ENCODE measurements at regions not wholly inside any gene's neighbourhood (a gene's known extent, or its start where the extent isn't known, plus 50 kb on each side); places are given as distances from the start of the nearest gene placed in this dataset.
"Not testable (repeated sequence)": the region's sequence is repeated elsewhere in the genome, so short reads cannot be mapped to it uniquely, and the experiment has no call there.

DNA sequence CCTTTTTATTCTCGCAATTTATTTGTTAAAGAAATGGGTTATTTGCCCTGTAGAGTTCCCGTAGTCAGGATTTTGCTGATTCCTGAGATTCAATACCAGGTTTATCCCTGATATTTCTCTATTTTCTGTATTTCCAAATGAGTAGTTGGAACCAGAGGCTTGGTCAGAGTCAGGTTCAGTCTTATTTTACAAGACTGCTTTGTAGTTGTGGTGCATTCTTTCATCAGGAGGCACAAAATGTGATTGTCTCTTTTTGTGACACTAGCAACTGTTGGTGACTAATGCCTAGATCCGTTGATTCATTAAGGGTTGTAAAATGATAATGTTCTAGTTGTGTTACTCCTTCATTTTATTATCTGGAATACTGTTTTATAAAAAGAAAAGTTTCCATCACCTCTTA lies 95.5 kb upstream of the TPTE start:
- H4K20me1 ChIP-seq (ENCODE audit: insufficient read depth, poor library complexity, severe bottlenecking), result no peaks in the 10 kb centered on the region
- no peak overlapping the region for H3K4me3 ChIP-seq
- H3K27ac ChIP-seq, result no peak overlapping the region
- H3K36me3 ChIP-seq (replicated peaks; ENCODE audit: insufficient read depth, low read depth), result no peaks in the 10 kb centered on the region
- H3K79me2 ChIP-seq, result no peaks in the 10 kb centered on the region
- no peak overlapping the region for H2AFZ ChIP-seq
- DNase-seq (ENCODE audit: low spot score), result peak; percentile 26
- no peaks in the 10 kb centered on the region for H3K4me1 ChIP-seq (ENCODE audit: insufficient read depth)
- H3K4me2 ChIP-seq, result no peak overlapping the region
- no peaks in the 10 kb centered on the region for H3K27me3 ChIP-seq
- 69% methylated on average over 3 of the region's 3 CpGs for WGBS (ENCODE audit: low lambda C conversion rate, missing lambda C conversion rate)
- H3K9me2 ChIP-seq (replicated peaks; ENCODE audit: insufficient read depth), result no peaks in the 10 kb centered on the region
- TF ChIP-seq EZH2phosphoT487 (IDR thresholded peaks at IDR 0.05; ENCODE audit: low read depth, severe bottlenecking, unreplicated experiment), result no peak
- TF ChIP-seq, protein P1, sequence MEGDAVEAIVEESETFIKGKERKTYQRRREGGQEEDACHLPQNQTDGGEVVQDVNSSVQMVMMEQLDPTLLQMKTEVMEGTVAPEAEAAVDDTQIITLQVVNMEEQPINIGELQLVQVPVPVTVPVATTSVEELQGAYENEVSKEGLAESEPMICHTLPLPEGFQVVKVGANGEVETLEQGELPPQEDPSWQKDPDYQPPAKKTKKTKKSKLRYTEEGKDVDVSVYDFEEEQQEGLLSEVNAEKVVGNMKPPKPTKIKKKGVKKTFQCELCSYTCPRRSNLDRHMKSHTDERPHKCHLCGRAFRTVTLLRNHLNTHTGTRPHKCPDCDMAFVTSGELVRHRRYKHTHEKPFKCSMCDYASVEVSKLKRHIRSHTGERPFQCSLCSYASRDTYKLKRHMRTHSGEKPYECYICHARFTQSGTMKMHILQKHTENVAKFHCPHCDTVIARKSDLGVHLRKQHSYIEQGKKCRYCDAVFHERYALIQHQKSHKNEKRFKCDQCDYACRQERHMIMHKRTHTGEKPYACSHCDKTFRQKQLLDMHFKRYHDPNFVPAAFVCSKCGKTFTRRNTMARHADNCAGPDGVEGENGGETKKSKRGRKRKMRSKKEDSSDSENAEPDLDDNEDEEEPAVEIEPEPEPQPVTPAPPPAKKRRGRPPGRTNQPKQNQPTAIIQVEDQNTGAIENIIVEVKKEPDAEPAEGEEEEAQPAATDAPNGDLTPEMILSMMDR (IDR thresholded peaks at IDR 0.05; ENCODE audit: poor library complexity), result no peak
- no peak for TF ChIP-seq EZH2 (IDR thresholded peaks at IDR 0.05; ENCODE audit: borderline replicate concordance)
- peaks cover 37% of the 10 kb centered on the region for H3K9me3 ChIP-seq (ENCODE audit: low read depth)

DNA sequence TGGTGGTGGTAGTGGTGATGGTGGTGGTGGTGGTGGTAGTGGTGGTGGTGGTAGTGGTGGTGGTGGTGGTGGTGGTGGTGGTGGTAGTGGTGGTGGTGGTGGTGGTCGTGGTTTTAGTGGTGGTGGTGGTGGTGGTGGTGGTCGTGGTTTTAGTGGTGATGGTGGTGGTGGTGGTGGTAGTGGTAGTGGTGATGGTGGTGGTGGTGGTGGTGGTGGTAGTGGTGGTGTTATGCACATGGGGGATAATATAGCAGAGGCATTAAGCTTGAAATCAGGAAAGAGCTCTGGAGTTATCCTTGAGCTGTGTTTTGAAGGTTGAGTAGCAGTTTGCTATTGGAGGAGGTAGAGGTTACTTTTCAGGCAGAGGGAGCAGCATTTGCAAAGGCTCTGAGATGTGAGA lies 94.6 kb upstream of the TPTE start:
- not testable (repeated sequence) for H3K27me3 ChIP-seq; H2AFZ ChIP-seq; H3K27ac ChIP-seq; H4K20me1 ChIP-seq (ENCODE audit: insufficient read depth, poor library complexity, severe bottlenecking); H3K4me3 ChIP-seq; H3K4me2 ChIP-seq; DNase-seq (ENCODE audit: low spot score); H3K4me1 ChIP-seq (ENCODE audit: insufficient read depth); H3K79me2 ChIP-seq; H3K36me3 ChIP-seq (replicated peaks; ENCODE audit: insufficient read depth, low read depth); H3K9me2 ChIP-seq (replicated peaks; ENCODE audit: insufficient read depth)
- WGBS (ENCODE audit: low lambda C conversion rate, missing lambda C conversion rate), result 60% methylated on average over 1 of the region's 2 CpGs
- H3K9me3 ChIP-seq (ENCODE audit: low read depth), result peaks cover 35% of the 10 kb centered on the region

DNA sequence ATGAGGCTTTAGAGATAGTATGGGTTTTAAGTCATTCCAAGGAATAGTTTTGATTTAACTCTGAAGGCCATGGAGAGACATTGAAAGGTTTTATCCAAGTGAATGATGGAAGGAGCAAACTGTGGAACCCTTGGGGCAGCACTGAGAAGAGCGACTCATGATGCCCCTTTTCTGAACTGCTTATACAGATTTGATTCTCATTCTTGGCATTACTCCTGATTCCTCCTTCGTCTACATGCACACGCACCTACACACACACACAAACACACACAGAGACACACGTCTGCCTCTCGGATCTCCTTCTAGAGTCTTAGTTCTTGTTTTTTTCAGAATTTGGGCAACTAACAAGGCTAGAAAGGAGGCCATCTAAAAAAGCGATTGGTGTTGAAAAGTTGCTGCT lies 94.1 kb upstream of the TPTE start:
- WGBS (ENCODE audit: low lambda C conversion rate, missing lambda C conversion rate), result 62% methylated on average over 6 of the region's 6 CpGs

DNA sequence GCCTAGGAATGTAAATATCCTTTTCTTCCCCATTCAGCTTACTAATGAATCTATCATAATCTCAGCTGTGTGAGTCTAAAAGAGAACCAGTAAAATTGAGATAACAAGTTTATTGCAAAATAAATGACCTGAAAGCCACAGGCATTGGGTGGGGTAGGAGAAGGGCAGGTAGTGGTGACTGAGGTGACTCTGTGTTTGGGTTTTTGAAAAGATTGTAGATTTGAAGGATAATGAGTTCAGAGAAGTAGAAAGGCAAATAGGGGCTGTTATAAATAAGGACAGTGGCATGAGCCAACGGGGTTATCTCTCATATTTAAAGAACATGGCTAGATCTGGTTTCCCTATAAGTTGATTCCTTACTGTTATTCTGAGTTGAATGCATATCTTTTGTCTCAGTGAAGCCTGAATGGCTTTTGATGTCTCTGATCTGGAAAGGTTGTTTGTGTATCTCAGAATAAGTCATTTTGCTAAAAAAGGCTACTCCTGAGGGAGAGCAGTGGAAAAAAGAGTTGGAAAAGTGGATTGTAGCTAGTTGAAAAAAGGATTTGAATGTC lies 92.3 kb upstream of the TPTE start:
- 15% methylated on average over 1 of the region's 1 CpG for WGBS (ENCODE audit: low lambda C conversion rate, missing lambda C conversion rate)
- not testable (repeated sequence) for H3K36me3 ChIP-seq (replicated peaks; ENCODE audit: insufficient read depth, low read depth); H3K27ac ChIP-seq; H3K9me2 ChIP-seq (replicated peaks; ENCODE audit: insufficient read depth); H2AFZ ChIP-seq; H3K79me2 ChIP-seq; H3K4me2 ChIP-seq; H3K4me3 ChIP-seq; H3K4me1 ChIP-seq (ENCODE audit: insufficient read depth); H3K27me3 ChIP-seq; DNase-seq (ENCODE audit: low spot score); H4K20me1 ChIP-seq (ENCODE audit: insufficient read depth, poor library complexity, severe bottlenecking)
- H3K9me3 ChIP-seq (ENCODE audit: low read depth), result peaks cover 47% of the 10 kb centered on the region

More for the DNA sequence above, 94.1 kb upstream of the TPTE start:
- H3K79me2 ChIP-seq; H3K36me3 ChIP-seq (replicated peaks; ENCODE audit: insufficient read depth, low read depth); H4K20me1 ChIP-seq (ENCODE audit: insufficient read depth, poor library complexity, severe bottlenecking); H3K4me1 ChIP-seq (ENCODE audit: insufficient read depth); H3K4me2 ChIP-seq; H3K27me3 ChIP-seq; H3K27ac ChIP-seq; H3K9me2 ChIP-seq (replicated peaks; ENCODE audit: insufficient read depth); H3K4me3 ChIP-seq; H2AFZ ChIP-seq: not testable (repeated sequence)
- DNase-seq (ENCODE audit: low spot score), result peak; percentile 47
- peaks cover 40% of the 10 kb centered on the region for H3K9me3 ChIP-seq (ENCODE audit: low read depth)

DNA sequence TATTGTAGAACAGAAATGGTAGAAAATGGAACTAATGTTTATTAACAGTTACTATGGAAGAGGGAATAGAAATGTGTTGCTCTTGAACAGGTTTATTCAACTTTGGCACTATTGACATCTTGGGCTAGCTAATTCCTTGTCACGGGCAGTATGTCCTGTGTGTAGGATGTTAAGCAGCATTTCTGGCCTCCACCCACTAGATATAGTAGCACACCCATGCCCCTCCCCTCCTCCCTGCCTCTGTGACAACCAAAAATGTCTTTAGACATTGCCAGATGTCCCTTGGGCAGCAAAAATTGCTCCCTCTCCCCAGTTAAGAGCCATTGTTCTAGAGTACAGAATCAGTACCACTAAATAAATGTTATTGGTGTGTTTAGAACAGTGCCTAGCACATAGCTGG lies 91.4 kb upstream of the TPTE start:
- Histone ChIP-seq H3K9me2 (replicated peaks; ENCODE audit: insufficient read depth) (no peaks in the 10 kb centered on the region), H3K27me3 (no peaks in the 10 kb centered on the region), H3K9me3 (ENCODE audit: low read depth) (peaks cover 42% of the 10 kb centered on the region), H3K4me2 (no peak overlapping the region), H3K79me2 (no peaks in the 10 kb centered on the region), H2AFZ (no peak overlapping the region), H4K20me1 (ENCODE audit: insufficient read depth, poor library complexity, severe bottlenecking) (no peaks in the 10 kb centered on the region), H3K27ac (no peak overlapping the region), H3K4me1 (ENCODE audit: insufficient read depth) (no peaks in the 10 kb centered on the region), H3K4me3 (no peak overlapping the region), H3K36me3 (replicated peaks; ENCODE audit: insufficient read depth, low read depth) (no peaks in the 10 kb centered on the region)
- no peak for DNase-seq (ENCODE audit: low spot score)
- TF ChIP-seq EZH2phosphoT487 (IDR thresholded peaks at IDR 0.05; ENCODE audit: low read depth, severe bottlenecking, unreplicated experiment), result no peak
- TF ChIP-seq, protein P1 (IDR thresholded peaks at IDR 0.05; ENCODE audit: poor library complexity), result no peak
- WGBS (ENCODE audit: low lambda C conversion rate, missing lambda C conversion rate), result 59% methylated on average over 1 of the region's 1 CpG

DNA sequence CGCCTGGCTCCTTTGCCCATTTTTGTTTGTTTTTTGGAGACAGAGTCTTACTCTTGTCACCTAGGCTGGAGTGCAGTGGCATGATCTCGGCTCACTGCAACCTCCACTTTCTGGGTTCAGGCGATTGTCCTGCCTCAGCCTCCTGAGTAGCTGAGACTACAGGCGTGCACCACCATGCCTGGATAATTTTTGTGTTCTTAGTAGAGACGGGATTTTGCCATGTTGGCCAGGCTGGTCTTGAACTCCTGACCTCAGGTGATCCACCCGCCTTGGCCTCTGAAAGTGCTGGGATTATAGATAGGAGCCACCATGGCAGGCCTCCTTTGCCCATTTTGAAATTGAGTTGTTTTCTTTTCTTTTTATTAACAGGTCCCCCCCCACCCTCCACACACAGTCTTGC lies 89.4 kb upstream of the TPTE start:
- not testable (repeated sequence) for H3K27me3 ChIP-seq; H3K4me1 ChIP-seq (ENCODE audit: insufficient read depth); H3K9me2 ChIP-seq (replicated peaks; ENCODE audit: insufficient read depth); H3K4me3 ChIP-seq; H4K20me1 ChIP-seq (ENCODE audit: insufficient read depth, poor library complexity, severe bottlenecking); H3K36me3 ChIP-seq (replicated peaks; ENCODE audit: insufficient read depth, low read depth); DNase-seq (ENCODE audit: low spot score); H3K4me2 ChIP-seq; H3K79me2 ChIP-seq; H2AFZ ChIP-seq; H3K27ac ChIP-seq
- peaks cover 43% of the 10 kb centered on the region for H3K9me3 ChIP-seq (ENCODE audit: low read depth)
- WGBS (ENCODE audit: low lambda C conversion rate, missing lambda C conversion rate), result 63% methylated on average over 6 of the region's 6 CpGs

DNA sequence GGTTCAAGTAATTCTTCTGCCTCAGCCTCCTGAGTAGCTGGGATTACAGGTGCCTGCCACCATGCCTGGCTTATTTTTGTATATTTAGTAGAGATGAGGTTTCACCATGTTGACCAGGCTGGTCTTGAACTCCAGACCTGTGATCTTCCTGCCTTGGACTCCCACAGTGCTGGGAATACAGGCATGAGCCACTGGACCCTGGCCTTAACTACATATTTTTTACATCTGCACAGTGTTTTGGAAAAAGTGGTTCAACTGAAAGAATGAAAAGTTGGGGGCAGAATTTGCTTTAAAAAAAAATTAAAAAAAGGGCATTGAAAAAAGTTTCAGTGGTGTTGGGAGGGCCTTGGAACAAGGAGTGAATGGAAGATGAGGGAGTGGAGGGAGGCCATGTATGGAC lies 88.9 kb upstream of the TPTE start:
- H3K4me2 ChIP-seq; H3K4me1 ChIP-seq (ENCODE audit: insufficient read depth); H4K20me1 ChIP-seq (ENCODE audit: insufficient read depth, poor library complexity, severe bottlenecking); H3K79me2 ChIP-seq; DNase-seq (ENCODE audit: low spot score); H3K27me3 ChIP-seq; H3K9me2 ChIP-seq (replicated peaks; ENCODE audit: insufficient read depth); H3K27ac ChIP-seq; H3K36me3 ChIP-seq (replicated peaks; ENCODE audit: insufficient read depth, low read depth); H3K4me3 ChIP-seq; H2AFZ ChIP-seq: not testable (repeated sequence)
- peaks cover 39% of the 10 kb centered on the region for H3K9me3 ChIP-seq (ENCODE audit: low read depth)

Data from hepatocyte (in vitro differentiated cells).